ENCODE measurements at regions not wholly inside any gene's neighbourhood (a gene's known extent, or its start where the extent isn't known, plus 50 kb on each side); places are given as distances from the start of the nearest gene placed in this dataset.
"Not testable (repeated sequence)": the region's sequence is repeated elsewhere in the genome, so short reads cannot be mapped to it uniquely, and the experiment has no call there.

DNA sequence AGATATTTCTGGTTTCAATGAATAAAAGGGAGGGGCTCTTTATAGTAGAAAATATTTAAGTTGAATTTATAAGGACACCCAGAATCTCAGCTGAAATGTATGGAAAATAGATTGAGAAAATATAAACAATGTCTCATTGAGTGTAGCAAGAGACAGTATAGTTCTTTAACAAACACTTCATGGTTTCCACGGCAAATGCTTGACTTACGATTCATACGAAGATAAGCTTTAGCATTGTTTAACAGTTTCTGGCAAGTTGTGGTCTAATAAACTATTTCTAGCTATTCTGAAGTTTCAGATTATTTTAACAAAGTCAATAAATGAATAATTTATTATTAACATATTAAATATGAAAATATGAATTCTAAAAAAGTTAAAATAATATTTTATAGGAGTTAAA is 1419.4 kb downstream of the KCNT2 start:
- Histone ChIP-seq H3K9ac (ENCODE audit: low read length) (no peak overlapping the region), H3K27me3 (ENCODE audit: control insufficient read depth in 1 of 2, insufficient read depth in 2 of 2, low read length in 2 of 2) (no peaks in the 10 kb centered on the region), H3K4me1 (ENCODE audit: insufficient read depth, low read length) (no peaks in the 10 kb centered on the region), H3K36me3 (ENCODE audit: insufficient read depth, low read length) (no peaks in the 10 kb centered on the region), H3K4me3 (ENCODE audit: low read depth in 1 of 2, low read length in 2 of 2) (no peak overlapping the region), H3K27ac (ENCODE audit: low read depth, low read length) (no peak overlapping the region), H3K9me3 (ENCODE audit: low read length) (no peaks in the 10 kb centered on the region)

DNA sequence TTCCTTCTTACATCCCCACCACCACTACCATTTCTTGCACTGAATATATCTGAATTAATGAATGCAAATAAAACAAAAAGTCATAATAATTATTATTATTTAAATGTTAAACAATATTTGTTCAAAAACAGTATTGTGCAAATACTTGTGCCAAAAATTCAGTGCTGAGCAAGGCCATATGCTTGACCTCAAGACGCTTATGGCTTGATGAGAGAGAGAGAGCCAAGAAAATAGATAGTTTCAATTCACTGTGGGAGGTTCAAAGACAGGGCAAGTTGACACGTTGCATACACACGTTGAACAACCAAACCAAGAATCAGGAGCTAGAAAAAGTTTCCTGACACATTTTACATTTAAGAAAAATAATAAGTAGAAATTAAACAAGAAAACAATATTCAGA is 1421.7 kb downstream of the KCNT2 start:
- no peaks in the 10 kb centered on the region for H3K9me3 ChIP-seq (ENCODE audit: low read length)
- H3K27ac ChIP-seq (ENCODE audit: low read depth, low read length), result no peak overlapping the region
- no peaks in the 10 kb centered on the region for H3K36me3 ChIP-seq (ENCODE audit: insufficient read depth, low read length)
- no peaks in the 10 kb centered on the region for H3K4me1 ChIP-seq (ENCODE audit: insufficient read depth, low read length)
- H3K27me3 ChIP-seq (ENCODE audit: control insufficient read depth in 1 of 2, insufficient read depth in 2 of 2, low read length in 2 of 2), result no peaks in the 10 kb centered on the region
- no peak overlapping the region for H3K4me3 ChIP-seq (ENCODE audit: low read depth in 1 of 2, low read length in 2 of 2)
- H3K9ac ChIP-seq (ENCODE audit: low read length), result no peak overlapping the region

DNA sequence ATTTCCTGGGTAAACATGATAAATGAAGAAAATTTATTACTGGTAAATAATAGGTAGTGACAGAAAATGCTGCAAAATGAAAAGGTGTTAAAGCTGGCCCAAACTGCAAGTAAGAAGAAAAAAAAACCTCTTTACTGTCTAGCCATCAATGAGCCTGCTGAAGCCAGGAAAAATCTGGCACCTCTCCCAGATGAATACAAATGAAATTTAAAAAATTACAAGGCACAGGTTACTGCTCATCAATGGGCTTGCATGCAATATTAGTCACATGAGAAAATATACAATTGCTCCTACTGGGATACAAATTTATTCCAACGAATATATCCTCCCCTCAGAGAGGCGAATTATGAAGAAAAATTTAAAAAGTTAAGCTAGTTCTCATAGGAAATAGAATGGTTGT is 1422.5 kb downstream of the KCNT2 start:
- Histone ChIP-seq H3K36me3 (ENCODE audit: insufficient read depth, low read length) (no peaks in the 10 kb centered on the region), H3K4me1 (ENCODE audit: insufficient read depth, low read length) (no peaks in the 10 kb centered on the region), H3K27ac (ENCODE audit: low read depth, low read length) (no peak overlapping the region), H3K9me3 (ENCODE audit: low read length) (no peaks in the 10 kb centered on the region), H3K27me3 (ENCODE audit: control insufficient read depth in 1 of 2, insufficient read depth in 2 of 2, low read length in 2 of 2) (no peaks in the 10 kb centered on the region), H3K4me3 (ENCODE audit: low read depth in 1 of 2, low read length in 2 of 2) (no peak overlapping the region), H3K9ac (ENCODE audit: low read length) (no peak overlapping the region)

DNA sequence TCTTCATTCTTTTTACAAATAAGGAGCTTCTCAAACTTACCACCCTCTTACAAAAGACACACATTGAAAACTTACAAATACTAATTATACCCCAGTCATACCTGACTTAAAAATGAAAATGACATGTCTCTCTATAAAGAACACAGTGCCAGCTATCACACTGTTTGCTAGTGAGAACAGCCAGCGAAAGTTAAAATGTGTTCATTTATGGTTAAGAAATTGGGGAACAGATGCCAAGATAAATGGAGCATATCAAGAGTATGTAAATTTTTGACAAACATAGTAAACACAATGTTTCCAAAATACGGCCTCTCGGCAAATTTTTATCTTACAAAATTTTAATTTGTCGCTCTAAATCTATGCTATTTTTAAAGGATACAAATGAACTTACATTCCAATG is 1422.9 kb downstream of the KCNT2 start:
- Histone ChIP-seq H3K9me3 (ENCODE audit: low read length) (no peaks in the 10 kb centered on the region), H3K4me1 (ENCODE audit: insufficient read depth, low read length) (no peaks in the 10 kb centered on the region), H3K27ac (ENCODE audit: low read depth, low read length) (no peak overlapping the region), H3K27me3 (ENCODE audit: control insufficient read depth in 1 of 2, insufficient read depth in 2 of 2, low read length in 2 of 2) (no peaks in the 10 kb centered on the region), H3K9ac (ENCODE audit: low read length) (no peak overlapping the region), H3K4me3 (ENCODE audit: low read depth in 1 of 2, low read length in 2 of 2) (no peak overlapping the region), H3K36me3 (ENCODE audit: insufficient read depth, low read length) (no peaks in the 10 kb centered on the region)

DNA sequence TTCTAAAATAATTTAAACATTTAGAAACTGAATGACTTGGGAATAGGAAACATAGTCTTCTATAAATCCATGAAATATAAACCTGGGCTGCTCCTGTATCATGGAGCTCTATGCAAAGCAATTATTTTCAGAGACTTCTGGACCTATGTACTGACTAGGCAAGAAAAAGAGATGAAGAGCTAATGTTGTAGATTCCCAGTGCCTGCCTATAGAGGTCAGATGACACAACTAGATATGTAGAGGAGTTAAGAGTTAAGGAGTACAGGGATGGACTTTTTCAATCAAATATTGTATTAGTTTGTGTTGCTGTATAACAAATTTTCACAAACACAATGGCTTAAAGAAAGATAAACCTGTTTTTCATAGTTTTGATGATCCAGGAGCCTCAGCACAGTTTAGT is 1434.5 kb downstream of the KCNT2 start:
- Histone ChIP-seq H3K27ac (ENCODE audit: low read depth, low read length) (no peak overlapping the region), H3K27me3 (ENCODE audit: control insufficient read depth in 1 of 2, insufficient read depth in 2 of 2, low read length in 2 of 2) (no peaks in the 10 kb centered on the region), H3K9me3 (ENCODE audit: low read length) (no peaks in the 10 kb centered on the region), H3K9ac (ENCODE audit: low read length) (no peak overlapping the region), H3K4me3 (ENCODE audit: low read depth in 1 of 2, low read length in 2 of 2) (no peak overlapping the region), H3K36me3 (ENCODE audit: insufficient read depth, low read length) (no peaks in the 10 kb centered on the region), H3K4me1 (ENCODE audit: insufficient read depth, low read length) (no peaks in the 10 kb centered on the region)

DNA sequence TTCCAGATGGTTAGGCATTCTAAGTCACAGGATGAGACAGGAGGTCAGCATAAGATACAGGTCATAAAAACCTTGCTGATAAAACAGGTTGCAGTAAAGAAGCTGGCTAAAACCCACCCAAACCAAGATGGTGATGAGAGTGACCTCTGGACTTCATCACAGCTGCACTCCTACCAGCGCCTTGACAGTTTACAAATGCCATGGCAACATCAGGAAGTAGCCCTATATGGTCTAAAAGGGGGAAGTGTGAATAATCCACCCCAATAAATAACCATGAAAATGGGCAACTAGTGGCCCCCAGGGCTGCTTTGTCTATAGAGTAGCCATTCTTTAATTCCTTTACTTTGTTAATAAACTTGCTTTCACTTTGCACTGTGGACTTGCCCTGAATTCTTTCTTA is 1448.4 kb downstream of the KCNT2 start:
- not testable (repeated sequence) for H3K4me1 ChIP-seq (ENCODE audit: insufficient read depth, low read length); H3K27me3 ChIP-seq (ENCODE audit: control insufficient read depth in 1 of 2, insufficient read depth in 2 of 2, low read length in 2 of 2); H3K4me3 ChIP-seq (ENCODE audit: low read depth in 1 of 2, low read length in 2 of 2); H3K27ac ChIP-seq (ENCODE audit: low read depth, low read length); H3K9ac ChIP-seq (ENCODE audit: low read length); H3K36me3 ChIP-seq (ENCODE audit: insufficient read depth, low read length); H3K9me3 ChIP-seq (ENCODE audit: low read length)

DNA sequence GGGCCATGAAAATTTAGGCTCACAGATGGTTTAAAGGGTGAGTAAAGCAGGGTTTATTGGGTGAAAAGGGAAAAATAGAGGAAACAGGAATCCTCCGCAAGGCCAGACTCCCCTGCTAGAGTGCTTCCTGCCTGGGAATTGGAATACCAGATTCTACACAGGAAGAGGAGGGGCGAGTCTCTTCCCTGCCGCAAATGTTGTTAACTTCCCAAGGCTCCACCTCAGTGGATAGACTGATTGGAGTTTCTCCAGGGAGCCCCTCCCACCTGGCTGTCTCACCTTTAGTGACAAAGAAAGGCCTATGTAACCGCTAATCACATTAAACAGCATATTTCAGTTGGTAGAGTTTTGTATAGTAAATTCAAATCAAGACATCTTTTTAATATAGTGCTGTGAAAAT is 1450.1 kb downstream of the KCNT2 start:
- no peak overlapping the region for H3K27ac ChIP-seq (ENCODE audit: low read depth, low read length)
- H3K9me3 ChIP-seq (ENCODE audit: low read length), result no peaks in the 10 kb centered on the region
- no peak overlapping the region for H3K9ac ChIP-seq (ENCODE audit: low read length)
- H3K36me3 ChIP-seq (ENCODE audit: insufficient read depth, low read length), result no peaks in the 10 kb centered on the region
- no peaks in the 10 kb centered on the region for H3K4me1 ChIP-seq (ENCODE audit: insufficient read depth, low read length)
- H3K4me3 ChIP-seq (ENCODE audit: low read depth in 1 of 2, low read length in 2 of 2), result no peak overlapping the region
- no peaks in the 10 kb centered on the region for H3K27me3 ChIP-seq (ENCODE audit: control insufficient read depth in 1 of 2, insufficient read depth in 2 of 2, low read length in 2 of 2)

DNA sequence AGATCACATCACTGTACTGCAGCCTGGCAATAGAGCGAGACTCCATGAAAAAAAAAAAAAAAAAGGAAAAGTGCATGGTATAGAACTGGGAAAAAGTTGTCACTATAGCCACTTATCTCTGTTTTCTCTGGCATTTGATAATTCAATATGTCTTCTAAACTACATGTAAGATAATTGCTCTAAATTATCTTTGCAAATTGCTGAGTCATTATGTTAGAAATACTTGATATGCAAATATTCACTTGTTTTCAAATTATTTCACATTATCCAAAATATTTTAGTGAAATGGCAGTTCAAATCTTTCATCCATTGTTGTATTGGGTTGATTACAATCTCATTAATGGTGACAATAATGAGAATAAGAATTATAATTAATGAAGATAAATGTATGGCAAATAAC is 1455.1 kb downstream of the KCNT2 start:
- Histone ChIP-seq H3K4me1 (ENCODE audit: insufficient read depth, low read length) (no peaks in the 10 kb centered on the region), H3K36me3 (ENCODE audit: insufficient read depth, low read length) (no peaks in the 10 kb centered on the region), H3K4me3 (ENCODE audit: low read depth in 1 of 2, low read length in 2 of 2) (no peak overlapping the region), H3K9me3 (ENCODE audit: low read length) (no peaks in the 10 kb centered on the region), H3K9ac (ENCODE audit: low read length) (no peak overlapping the region), H3K27me3 (ENCODE audit: control insufficient read depth in 1 of 2, insufficient read depth in 2 of 2, low read length in 2 of 2) (no peaks in the 10 kb centered on the region), H3K27ac (ENCODE audit: low read depth, low read length) (no peak overlapping the region)

DNA sequence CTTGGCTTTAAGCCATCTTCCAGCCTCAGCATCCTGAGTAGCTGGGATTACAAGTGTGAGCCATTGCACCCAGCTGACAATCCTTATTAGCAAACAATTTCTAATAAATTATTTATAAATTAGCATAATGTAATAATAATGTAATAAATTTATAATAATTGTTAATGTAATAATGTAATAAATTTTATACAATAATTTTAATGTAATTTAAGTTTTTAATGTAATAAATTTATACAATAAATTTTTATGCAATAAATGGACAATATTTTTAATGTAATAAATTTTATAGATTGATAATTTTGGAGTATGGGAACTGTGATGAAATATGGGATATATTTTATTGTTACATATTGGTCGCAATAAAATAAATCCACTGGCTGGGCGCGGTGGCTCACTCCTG is 1457.5 kb downstream of the KCNT2 start:
- no peak overlapping the region for H3K9ac ChIP-seq (ENCODE audit: low read length)
- H3K4me3 ChIP-seq (ENCODE audit: low read depth in 1 of 2, low read length in 2 of 2), result no peak overlapping the region
- H3K27ac ChIP-seq (ENCODE audit: low read depth, low read length), result no peak overlapping the region
- no peaks in the 10 kb centered on the region for H3K27me3 ChIP-seq (ENCODE audit: control insufficient read depth in 1 of 2, insufficient read depth in 2 of 2, low read length in 2 of 2)
- H3K36me3 ChIP-seq (ENCODE audit: insufficient read depth, low read length), result no peaks in the 10 kb centered on the region
- H3K9me3 ChIP-seq (ENCODE audit: low read length), result no peaks in the 10 kb centered on the region
- no peaks in the 10 kb centered on the region for H3K4me1 ChIP-seq (ENCODE audit: insufficient read depth, low read length)

DNA sequence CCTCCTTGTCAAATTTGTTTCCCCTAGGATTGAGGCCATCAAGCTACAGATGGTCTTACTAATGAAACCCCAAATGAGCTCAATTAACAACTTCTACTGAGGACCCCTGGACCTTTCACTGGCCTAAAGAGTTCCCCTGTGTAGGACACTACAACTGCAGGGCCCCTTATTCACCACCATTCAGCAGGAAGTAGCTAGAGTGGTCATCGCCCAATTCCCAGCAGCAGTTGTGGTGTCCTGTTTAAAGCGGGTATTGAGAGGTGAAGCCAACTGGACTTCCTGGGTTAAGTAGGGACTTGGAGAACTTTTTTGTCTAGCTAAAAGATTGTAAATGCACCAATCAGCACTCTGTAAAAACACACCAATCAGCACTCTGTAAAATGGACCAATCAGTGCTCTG is 1466.9 kb downstream of the KCNT2 start:
- Histone ChIP-seq H3K9ac (ENCODE audit: low read length) (no peak overlapping the region), H3K4me3 (ENCODE audit: low read depth in 1 of 2, low read length in 2 of 2) (no peak overlapping the region), H3K36me3 (ENCODE audit: insufficient read depth, low read length) (no peaks in the 10 kb centered on the region), H3K27me3 (ENCODE audit: control insufficient read depth in 1 of 2, insufficient read depth in 2 of 2, low read length in 2 of 2) (no peaks in the 10 kb centered on the region), H3K4me1 (ENCODE audit: insufficient read depth, low read length) (no peaks in the 10 kb centered on the region), H3K9me3 (ENCODE audit: low read length) (no peaks in the 10 kb centered on the region), H3K27ac (ENCODE audit: low read depth, low read length) (no peak overlapping the region)

DNA sequence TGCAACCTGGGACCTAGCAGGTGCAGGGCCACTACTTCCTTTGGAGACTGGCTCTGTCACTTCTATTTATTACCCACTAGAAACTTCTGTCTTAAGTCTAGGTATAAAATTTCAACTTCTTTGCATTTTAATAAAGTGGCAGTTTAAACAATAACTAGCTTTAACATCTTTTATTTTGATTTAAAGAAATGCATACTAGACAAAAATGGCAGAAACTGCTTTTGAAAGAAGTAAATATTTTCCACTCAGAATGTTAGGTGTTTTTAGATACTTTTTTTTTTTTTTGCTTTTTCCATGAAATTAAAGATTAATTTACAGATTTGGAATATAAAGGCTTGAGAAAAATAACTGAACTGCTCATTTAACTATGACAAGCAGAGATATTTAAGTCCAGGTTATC is 1477.6 kb downstream of the KCNT2 start:
- no peaks in the 10 kb centered on the region for H3K27me3 ChIP-seq (ENCODE audit: control insufficient read depth in 1 of 2, insufficient read depth in 2 of 2, low read length in 2 of 2)
- no peaks in the 10 kb centered on the region for H3K9me3 ChIP-seq (ENCODE audit: low read length)
- no peaks in the 10 kb centered on the region for H3K4me1 ChIP-seq (ENCODE audit: insufficient read depth, low read length)
- H3K4me3 ChIP-seq (ENCODE audit: low read depth in 1 of 2, low read length in 2 of 2), result no peak overlapping the region
- H3K36me3 ChIP-seq (ENCODE audit: insufficient read depth, low read length), result no peaks in the 10 kb centered on the region
- H3K9ac ChIP-seq (ENCODE audit: low read length), result no peak overlapping the region
- H3K27ac ChIP-seq (ENCODE audit: low read depth, low read length), result no peak overlapping the region

DNA sequence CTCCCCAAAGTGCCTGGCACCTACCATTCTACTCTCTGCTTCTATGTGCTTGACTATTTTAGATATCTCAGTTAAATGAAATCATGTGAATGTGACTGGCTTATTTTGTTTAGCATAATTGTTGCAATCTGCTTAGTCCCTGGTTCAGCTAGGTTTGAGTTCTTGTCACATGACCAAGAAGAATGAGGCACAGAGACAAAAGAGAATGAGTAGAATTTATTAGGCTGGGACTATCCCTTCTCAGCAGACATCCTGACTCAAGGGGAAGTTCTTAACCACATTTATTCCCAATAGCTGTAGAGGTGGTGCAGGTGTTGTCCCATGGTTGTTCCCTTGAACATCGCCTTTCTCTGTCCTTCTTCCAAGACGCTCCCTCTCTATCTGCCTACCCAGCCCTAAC is 1485.7 kb downstream of the KCNT2 start:
- Histone ChIP-seq H3K4me3 (ENCODE audit: low read depth in 1 of 2, low read length in 2 of 2) (no peak overlapping the region), H3K36me3 (ENCODE audit: insufficient read depth, low read length) (no peaks in the 10 kb centered on the region), H3K4me1 (ENCODE audit: insufficient read depth, low read length) (no peaks in the 10 kb centered on the region), H3K27ac (ENCODE audit: low read depth, low read length) (no peak overlapping the region), H3K9me3 (ENCODE audit: low read length) (no peaks in the 10 kb centered on the region), H3K9ac (ENCODE audit: low read length) (no peak overlapping the region), H3K27me3 (ENCODE audit: control insufficient read depth in 1 of 2, insufficient read depth in 2 of 2, low read length in 2 of 2) (no peaks in the 10 kb centered on the region)

DNA sequence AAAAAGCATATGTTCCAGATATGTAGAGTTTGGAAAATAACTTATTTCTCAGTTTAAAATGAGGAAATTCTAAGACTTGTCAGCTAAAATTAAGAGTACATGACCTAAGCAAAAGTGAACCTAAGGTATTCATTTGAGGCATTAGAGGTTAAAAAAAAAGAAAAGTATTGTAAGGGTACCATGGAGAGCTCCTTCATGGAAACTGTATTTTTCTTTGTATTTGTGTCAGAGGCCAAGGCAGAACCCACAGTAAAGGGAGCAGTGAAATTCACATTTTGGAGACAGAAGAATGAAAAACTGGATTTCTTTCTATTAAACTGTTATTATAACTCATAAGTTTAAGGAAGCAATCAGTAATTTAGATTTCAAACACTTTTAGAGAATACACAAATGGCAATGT is 1494.8 kb downstream of the KCNT2 start:
- Histone ChIP-seq H3K9me3 (ENCODE audit: low read length) (no peaks in the 10 kb centered on the region), H3K27ac (ENCODE audit: low read depth, low read length) (no peak overlapping the region), H3K4me1 (ENCODE audit: insufficient read depth, low read length) (no peaks in the 10 kb centered on the region), H3K9ac (ENCODE audit: low read length) (no peak overlapping the region), H3K36me3 (ENCODE audit: insufficient read depth, low read length) (no peaks in the 10 kb centered on the region), H3K4me3 (ENCODE audit: low read depth in 1 of 2, low read length in 2 of 2) (no peak overlapping the region), H3K27me3 (ENCODE audit: control insufficient read depth in 1 of 2, insufficient read depth in 2 of 2, low read length in 2 of 2) (no peaks in the 10 kb centered on the region)

Measured in muscle layer of colon (tissue), 2 donors.